HG02623 (cell line): ENCODE measurements at regions not wholly inside any gene's neighbourhood (a gene's known extent, or its start where the extent isn't known, plus 50 kb on each side); places are given as distances from the start of the nearest gene placed in this dataset.

Experiments used
- ATAC-seq: cut with Tn5 transposase; IDR thresholded peaks from one replicate; pipeline ENCODE4 v1.9.1; 2021; ENCODE audit warnings: moderate library complexity; ENCODE audit not compliant: unreplicated experiment

DNA sequence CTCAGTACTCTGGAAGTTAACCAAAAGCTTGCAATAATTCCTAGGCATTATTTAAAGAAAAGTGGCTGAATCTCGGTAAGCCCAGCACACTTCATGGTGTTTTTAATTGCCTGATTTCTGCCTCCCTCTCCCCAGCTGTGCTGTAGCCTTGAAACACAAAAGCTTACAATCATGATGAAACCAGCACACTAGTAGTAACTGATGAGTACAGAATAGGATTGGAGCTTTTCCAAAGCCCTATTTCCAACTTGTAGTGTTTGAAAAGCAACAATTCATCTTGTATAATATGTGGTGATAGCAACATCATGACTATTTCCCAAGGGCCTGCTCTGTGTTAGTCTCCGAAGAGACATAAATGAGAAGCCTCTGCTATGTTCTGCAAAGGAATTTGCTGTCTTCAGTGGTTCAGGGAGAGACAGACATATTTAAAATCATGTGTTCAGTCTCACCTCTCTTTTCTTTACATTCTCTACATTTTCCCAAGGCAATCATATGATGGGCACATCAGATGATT is 1015.0 kb downstream of the BCL11A start:
- no peak for ATAC-seq

DNA sequence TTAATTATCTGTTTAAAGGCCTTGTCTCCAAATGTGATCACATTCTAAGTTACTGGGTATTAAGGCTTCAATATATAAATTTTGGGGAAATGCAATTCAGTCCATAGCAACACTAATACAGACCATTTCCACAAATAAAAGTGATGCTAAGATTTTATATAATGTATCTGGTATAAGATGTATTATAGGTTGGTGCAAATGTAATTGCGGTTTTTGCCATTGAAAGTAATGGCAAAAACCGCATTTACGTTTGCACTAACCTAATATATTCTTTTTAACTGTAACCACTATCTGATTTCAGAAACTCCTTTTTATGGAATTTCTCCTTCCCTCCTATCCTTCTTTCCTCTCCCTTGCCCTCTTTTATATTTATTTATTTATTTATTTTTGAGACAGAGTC is 1020.6 kb downstream of the BCL11A start:
- no peak for ATAC-seq

DNA sequence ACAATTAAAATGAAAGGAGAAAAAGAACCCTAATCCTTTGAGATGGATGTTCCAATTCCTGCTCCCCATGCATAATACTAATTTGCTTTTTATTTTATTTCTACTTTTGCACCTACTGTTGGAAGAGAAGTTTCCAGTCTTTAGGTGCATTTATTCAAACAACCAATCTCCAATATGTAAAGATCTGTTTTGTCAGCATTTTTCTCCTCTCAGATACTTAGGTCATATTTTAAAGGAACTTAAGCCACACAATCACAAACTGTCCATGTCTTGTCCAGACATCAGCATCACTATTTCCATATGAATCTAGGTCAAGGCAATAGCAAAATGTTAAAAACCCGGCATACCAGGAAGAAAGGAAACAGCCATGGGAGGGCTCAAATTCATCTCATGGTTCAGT is 1023.2 kb downstream of the BCL11A start:
- ATAC-seq: no peak

DNA sequence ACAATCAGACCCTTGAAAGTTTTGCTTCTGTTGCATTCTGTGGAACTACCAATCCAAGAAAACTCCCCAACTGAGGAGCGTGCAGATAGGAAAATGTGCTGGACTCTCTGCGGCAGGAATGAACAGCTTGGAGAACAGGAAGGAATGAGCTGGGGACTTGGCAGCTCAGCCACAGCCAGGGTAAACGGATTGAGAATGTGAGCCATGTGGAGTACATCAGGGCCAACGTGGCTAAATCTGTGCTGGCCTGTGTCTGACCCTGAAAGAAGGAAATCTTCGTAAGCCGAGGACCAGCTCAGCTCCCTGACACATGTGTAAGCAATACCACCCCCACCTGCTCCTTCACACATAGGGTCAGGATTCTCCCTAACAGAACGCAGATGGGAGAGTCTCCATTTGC is 1023.7 kb downstream of the BCL11A start:
- ATAC-seq: no peak

DNA sequence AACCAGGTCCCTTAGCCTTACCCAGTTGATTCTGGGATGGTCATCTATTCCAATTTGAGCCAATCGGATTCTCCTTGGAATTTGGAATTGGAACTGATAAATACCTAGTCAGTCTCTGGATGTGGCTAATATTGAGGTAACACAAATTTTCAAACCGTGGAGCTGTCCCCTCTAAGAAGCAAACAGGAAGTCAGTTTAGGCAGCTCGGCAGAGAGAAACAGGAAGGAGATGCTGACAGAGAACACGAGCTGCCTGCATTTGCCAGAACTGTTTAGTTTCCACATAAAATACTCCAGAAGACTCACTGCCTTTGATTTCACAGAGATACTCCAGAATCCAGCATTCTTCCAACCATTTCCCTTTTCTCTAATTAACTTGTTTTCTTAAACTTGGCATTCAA is 1024.9 kb downstream of the BCL11A start:
- ATAC-seq: no peak

DNA sequence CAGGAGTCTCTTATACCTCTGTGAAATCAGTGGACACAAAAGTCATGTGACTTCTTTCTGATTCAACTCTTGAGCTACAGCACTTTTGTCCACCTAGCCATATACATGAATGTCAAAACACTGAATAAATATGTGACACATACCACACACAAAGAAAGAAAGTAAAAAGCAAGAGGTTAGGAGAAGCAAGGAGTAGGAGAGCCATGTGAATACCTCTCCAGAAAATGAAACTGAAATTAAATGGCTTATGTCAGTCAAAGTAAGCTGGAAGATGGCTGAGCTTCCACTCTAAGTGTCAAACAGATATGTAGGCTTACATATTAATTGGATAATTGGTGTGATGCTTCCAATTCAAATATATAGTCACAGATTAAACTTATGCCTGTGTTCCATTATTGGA is 1050.5 kb downstream of the BCL11A start:
- ATAC-seq: no peak

DNA sequence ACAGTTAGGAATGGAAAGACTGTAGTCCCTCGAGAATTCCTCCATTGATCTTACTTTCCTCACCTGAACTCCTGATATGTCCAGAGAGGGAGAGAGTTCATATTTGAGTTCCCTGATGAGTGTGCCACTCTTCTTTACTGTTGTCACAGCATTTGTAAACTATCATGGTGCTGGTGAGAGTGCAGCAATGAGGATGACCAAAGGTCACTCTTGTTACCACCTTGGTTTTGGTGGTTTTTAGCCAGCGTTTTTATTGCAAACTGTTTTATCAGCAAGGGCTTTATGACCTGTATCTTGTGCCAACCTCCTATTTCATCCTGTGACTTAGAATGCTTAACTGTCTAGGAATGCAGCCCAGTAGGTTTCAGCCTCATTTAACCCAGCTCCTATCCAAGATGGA is 1062.5 kb downstream of the BCL11A start:
- ATAC-seq: no peak

DNA sequence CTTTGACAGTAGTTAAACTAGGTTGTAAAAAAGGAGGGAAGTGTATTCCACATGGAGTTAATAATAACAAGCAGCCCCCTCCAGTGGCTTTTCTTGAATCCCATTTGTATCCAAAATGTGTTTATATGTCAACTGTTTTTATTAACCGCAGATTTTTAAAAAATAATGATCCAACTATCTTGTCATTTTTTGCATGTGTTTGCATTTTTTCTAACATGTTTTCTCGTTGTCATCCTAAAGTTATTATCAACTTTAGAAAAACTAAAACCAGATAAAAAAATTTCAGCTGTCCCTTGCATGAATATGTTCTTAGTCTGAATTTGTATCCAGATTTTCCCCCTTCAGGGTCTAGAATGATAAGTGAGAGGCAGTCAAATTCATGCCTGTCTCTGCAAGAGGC is 1063.3 kb downstream of the BCL11A start:
- ATAC-seq: no peak

DNA sequence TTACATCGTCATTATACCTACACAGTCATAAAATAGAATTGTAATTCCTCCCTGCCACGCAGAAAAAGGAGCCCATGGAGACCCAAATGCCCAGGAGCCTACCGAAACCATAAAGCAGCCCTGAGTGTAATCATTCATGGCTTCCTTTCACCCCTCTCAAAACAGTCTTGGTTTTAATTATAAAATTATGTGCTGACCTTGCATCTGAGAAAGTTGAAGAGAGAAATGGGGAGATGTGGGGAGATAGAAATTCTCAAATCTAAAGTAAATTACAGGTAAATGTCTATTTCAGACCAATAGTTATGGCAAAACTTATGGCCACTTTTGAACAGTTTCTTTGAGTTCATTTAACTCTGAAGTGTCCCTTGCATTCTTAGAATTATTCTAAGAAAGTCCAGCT is 1068.8 kb downstream of the BCL11A start:
- no peak for ATAC-seq

DNA sequence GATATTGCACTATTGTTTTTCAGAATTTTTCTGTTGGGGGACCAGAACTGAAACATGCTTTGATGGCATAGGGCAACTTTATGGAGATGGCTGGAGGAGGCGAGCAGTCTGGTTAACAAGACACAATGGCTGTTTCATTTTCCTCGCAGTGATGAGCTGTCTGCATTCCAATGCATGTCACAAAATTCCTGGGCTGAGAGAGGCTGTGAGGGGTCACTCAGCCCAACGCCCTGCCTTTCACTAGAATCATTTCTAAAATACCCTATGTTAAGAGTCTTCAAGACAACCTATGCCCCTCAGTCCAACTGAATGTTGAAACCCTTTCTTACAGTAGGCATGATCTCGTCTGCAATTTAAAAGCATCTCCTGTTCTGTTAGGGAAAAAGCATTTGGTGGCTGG is 1090.0 kb downstream of the BCL11A start:
- no peak for ATAC-seq

DNA sequence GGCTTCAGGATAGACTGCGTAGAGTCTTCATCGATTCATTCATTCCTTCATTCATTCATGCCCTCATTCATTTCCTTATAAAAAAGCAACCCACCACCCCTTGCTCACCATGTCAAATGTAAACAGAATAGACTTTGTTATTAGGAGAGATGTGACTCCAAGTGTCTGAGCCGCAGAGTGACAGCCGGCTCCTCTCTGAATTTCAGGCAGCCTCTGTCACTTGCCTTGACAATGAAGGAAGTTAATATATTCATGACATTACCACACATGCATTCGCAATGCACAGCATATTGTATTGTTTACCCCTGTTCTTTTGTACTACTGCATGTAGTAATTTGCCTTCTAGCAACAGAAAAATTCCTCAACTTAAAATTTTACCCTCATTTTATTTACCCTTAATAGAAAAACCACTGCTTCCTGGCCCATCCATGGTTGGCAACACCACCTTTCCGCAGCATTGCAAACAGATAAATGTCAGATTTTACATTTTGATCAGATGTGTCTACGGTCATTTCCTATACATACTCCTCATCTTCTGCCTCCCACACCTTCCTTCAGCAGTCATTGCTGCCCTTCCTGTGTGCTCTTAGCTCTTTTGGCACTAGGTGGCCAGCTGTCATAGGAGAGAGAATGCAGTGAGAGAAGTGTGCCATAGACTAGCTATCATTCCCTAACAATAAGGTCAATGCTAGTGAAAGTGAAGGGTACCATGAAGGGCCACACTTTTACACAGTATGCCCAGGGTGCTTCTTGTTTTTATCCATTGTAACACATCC is 1090.8 kb downstream of the BCL11A start:
- no peak for ATAC-seq

DNA sequence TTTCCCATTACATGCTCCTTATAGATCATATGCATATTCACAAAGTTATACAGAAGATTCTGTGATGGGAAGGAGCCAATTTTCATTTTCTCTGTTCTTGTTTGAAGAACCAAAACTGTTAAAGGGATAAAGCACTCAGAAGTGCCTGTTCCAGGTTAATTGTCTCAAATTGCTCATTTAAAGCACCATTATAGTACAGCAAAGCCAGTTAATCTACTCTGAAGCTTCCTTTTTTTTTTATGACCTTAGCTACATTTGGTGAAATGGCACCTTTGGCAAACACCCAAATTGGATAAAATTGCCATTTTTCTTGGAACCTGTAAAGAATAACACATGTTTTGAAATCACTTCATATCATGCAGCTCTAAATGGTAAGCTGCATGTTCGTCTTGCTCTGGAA is 1092.3 kb downstream of the BCL11A start:
- no peak for ATAC-seq

DNA sequence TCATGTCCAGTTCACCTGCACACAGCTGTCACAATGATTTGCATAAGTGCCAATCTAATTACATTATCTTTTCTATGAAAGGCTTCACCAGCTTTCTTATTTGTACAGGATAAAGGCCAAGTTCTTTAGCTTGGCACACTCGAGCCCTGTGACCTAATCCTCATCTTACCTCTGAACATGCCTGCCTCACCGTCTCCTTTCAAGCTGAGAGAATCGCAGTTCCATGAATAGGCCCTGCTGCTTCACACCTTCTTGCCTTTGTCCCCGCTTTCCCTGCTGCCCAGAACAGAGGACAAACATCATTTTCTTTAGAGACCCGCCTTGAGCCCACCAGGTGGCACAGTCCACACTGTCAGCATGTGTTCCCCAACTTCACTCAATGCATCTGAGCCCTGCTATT is 1094.7 kb downstream of the BCL11A start:
- ATAC-seq: no peak

DNA sequence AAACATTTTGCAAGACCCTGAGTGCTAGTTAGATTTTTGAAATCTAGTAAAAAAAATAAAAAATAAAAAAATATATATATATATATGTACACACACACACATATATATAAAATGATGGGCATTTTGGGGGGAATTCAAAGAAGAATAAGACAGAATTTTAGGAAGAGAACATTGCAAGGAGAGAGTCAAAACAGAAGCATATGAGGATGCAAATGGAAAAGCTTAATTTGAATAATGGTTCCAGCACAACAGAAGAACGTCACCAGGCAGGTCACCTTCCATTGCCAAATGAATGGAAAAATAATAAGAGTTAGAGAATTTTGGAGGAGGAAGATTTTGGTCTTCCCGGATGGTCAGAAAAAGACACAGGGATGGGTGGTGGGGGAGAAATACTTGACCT is 1097.2 kb downstream of the BCL11A start:
- ATAC-seq: no peak

DNA sequence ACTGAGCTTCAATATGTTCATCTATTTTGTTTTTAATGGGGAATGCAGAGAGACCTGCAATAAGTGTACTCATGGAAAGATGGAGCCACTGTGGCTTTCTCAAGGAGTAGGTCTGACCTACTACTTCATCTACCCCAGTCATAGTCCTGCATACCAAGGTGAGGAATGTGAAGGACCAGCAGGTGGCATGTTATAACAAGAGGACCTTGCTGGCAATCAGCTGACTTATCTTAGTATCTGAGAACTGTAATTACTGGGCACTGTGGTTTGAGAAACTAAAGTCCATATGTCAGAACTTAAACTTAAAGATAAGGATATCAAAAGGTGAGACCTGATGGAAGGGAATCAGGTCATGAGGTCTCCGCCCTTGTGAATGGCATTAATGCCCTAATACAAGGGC is 1104.2 kb downstream of the BCL11A start:
- no peak for ATAC-seq

DNA sequence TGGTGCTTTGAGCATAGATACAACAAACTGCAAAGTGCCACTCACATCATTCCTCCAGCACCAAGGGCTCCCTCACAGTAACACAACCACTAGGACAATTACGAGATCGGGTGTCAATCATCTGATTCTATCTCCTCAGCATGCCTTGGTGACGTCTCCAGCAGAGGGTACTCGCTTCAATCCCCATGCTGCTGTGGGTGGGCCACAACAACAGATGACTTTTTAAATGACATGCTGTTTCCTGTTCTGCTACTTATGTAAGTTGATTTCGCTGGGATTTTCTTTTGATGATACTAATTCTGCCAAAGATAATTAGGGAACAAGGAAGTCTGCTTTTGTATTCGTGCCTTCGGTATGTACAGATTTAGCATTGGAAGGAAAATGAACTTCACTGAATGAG is 1113.0 kb downstream of the BCL11A start:
- no peak for ATAC-seq

DNA sequence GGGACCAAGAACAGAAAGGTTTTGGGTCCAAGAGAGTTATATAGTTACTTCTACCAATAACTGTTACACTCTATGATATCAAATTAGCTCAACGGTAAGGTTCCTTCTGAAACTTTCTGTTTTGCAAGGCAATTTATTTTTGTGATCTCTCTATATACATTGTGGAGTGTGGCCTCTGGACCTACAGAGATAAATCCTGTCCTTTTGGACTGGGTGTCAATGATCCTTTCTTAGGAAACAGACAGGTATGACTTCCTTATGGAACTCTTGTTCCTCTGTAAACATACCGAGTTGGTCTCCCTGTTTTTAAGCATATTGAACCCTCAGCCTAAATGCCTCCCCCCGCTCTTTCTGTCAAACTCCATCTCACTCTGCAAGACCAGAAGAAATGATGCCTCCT is 1117.8 kb downstream of the BCL11A start:
- no peak for ATAC-seq

DNA sequence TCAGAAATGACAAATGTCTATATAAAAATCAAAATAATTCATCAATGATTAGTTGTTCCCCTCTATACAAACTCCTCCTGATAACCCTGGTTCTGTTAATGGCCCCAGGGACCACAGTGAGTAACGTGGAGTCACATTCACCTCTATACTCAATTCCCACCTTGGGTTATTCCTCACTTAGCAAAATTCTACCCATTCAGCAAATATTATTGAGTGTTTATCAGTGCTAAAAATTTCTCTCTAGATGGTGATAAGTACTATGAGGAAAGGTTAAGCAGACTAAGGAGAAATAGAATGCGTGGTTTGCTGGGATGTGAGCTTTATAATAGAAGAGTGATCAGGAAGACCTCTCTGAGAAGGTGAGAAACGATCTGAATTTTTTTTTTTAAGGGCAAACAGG is 1124.5 kb downstream of the BCL11A start:
- ATAC-seq: no peak

DNA sequence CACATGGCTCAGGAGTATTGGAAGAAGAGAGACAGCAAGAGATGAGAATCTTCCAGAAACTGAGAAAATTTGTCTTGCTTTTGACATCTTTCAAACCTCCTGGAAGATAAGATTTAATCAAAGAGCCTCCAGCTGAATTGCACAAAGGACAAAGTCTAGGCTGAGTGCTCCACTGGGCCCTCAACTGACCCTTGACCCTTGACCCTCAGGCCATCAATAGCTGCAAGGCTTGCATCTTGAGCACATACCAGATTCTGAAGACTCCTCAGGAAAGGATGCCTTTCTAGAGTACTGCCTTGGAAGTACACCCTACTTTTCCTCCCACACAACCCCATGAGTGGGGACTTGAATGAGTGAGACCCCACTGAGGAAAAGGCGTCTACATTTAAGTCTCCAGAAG is 1125.5 kb downstream of the BCL11A start:
- no peak for ATAC-seq

DNA sequence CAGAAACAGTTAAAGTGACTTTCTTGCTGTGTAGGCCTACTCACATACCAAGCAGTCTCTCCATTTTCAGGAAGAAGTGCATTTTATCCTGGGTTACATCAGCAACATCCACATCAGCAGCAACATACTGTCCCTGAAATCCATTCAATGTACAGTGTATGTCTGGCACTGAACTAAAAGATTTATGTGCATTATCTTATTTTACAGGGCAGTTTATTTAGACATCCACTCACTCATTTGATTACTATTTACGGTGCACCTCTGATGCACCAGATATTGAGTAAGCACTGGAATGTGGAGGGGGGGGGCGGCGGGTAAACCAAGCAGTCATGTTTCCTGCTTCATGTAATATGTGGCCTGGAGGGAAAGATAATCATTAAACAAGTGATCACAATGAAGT is 1128.2 kb downstream of the BCL11A start:
- no peak for ATAC-seq

DNA sequence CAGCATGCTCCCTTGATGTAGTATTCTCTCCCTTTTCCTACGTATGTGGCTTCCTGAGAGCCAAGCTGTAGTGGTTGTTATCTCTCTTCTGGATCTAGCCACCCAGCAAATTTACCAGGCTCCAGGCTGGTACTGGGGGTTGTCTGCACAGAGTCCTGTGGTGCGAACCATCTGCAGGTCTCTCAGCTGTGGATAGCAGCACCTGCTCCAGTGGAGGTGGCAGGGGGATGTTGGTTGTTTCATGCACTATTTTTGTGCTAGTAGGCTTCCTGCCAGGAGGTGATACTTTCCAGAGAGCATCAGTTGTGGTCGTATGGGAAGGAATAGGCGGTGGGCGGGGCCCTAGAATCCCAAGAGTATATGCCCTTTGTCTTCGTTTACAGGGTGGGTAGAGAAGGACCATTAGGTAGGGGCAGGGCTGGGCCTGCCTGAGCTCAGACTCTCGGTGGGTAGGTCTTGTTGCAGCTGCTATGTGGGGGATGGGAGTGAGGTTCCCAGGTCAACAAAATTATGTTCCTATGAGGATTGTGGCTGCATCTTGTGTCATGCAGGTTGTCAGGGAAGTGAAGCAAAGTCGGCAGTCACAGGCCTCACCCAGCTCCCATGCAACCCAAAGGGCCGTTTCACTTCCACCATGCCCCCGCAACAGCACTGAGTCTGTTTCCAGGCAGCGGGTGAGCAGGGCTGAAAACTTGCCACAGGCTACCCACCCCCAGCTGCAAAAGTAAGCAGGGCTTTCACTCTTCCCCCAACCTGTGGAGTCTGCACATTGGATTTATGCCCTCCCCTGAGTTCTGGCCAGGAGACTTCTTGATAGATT is 1139.5 kb downstream of the BCL11A start:
- ATAC-seq: no peak

DNA sequence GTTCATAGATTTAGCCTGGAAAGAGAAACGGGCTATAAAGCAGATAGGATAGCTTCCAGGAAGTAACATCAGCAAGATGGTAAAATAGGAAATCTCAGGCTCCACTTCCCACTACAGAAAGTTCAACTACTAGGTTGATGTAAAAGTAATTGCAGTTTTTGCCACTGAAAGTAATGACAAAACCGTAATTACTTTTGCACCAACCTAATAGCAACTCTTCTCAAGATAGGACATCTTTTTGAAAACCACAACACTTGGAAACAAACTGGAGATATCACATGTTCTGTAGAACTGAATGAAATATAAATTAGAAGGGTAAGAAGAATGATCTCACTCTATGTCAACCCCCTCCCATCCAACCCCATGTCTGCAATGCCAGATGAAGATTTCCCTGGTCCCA is 1154.3 kb downstream of the BCL11A start:
- ATAC-seq: no peak
